ENCODE measurements at regions not wholly inside any gene's neighbourhood (a gene's known extent, or its start where the extent isn't known, plus 50 kb on each side); places are given as distances from the start of the nearest gene placed in this dataset.

DNA sequence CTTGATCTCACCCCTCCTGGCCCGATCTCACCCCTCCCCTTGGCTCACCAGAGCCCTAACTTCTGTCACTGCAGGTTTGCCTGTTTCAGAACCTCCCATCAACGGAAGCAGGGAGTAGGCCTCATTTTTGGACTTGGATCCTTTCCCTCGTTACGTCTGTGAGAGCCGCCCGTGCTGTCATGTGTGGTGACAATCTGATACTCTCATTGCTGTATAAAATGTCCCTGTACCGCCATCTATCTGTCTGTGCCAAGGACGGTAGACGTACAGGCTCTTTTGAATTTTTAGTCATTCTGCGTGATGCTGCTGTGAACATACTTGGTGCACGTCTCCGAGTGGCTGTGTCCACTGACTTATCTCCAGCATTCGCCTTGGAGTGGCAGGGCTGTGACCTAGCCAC lies 1163.1 kb downstream of the BRD1 start:
- DNase-seq = no peak

- peak; percentile 7 for DNase-seq
These were observed 1164.4 kb downstream of the BRD1 start for GRCh38 chr22:48663297-48663696.

DNA sequence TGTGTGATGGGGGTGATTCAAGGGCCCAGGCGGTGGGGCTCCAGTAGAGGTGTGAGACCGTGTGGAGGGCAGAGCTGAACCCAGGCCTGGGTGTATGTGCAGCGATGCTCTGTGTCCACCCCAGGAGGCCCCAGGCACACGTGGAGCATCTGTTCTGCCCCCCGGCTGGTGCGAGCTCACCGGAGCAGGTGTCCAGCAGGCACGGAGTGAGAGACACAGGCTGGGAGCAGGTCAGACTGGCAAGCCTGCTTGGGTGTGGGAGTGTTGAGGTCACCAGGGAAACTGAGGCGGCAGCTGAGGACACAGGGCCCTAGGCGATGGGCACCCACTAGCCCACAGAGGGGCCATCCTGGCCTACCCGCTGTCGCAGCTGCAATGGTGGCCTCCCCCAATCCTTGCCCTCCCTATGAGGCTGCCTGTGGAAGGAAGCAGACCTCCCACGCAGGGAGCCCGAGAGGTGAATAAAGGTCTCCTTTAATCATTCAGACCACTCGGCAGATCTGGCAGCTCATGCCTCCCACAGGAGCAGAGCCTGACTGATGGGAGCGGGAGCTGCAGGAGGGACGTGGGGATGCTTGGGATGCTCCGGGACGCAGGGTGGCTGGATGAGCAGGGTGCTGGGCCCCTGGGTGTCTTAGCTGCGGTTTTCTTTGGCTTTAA lies 1165.1 kb downstream of the BRD1 start:
- DNase-seq = no peak

GRCh38 chr22:48661984-48662383 lies 1165.7 kb downstream of the BRD1 start:
- no peak for DNase-seq

DNA sequence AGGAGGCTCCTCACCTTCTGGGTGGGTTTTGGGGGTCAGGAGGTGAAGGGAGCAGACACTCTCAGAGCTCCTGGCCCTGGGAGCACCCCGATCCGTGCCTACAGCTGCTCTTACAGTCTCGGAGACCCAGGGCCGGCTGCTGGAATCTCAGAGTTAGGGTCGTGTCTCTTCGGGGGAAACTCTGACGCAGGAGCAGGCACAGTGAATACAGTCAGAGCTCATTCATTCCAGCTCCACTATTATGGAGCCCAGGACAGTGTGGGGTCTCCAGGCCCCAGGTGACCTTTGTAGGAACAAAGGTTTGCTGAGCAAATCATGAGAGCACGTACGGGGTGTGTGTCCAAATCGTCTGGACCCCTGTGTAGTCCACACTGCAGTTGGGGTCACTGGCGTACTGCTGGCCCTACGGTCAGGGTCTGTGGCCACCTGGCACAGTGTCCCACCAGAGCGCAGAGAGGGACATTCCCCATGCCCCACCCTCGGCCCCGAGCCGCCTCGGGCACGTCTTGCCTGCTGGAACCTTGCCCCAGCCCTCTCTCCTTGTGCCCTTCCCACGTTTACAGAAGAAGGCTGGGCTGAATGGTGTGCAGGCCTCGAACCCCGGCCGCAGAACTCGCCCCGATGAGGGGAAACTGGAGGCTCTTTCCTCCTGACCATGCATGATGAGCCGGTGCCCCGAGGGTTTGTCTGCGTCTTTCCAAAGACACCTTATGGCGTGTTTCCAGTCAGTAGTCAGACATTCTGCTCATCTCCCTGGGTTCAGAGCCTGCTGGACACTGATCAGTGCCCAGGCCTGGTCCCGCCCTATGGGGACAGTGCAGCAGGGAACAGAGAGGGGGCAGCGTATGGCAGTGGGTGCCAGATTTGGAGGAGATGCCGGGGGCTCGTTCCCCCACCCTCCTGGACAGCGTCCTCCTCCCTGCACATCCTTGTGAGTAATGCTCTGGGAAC lies 1166.6 kb downstream of the BRD1 start:
- DNase-seq = no peak

- no peak for DNase-seq
These were observed 1167.4 kb downstream of the BRD1 start for GRCh38 chr22:48660104-48660789.

- DNase-seq = no peak
These were observed 1168.2 kb downstream of the BRD1 start for GRCh38 chr22:48659404-48659996.

DNA sequence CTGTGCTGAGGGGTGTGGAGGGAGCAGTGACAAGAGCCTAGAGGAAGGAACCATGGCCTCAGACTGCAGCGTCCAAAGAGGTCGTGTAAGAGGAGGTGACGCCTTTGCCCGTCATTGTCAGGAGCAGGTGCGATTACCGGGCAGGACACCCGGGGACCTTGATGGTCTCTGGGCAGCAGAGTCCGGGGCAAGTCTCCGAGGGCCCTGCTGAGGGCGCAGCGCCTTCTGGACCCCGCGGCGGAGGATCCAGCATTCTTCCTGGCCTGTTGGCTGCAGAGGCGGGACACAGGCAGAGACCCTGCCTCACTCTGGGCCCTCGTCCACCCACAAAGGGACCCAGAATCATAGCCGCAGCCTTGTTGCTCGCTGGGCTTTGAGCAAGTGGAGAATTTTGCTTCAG lies 1168.8 kb downstream of the BRD1 start:
- DNase-seq = no peak

- no peak for DNase-seq
These were observed 1169.4 kb downstream of the BRD1 start for GRCh38 chr22:48658246-48658645.

DNA sequence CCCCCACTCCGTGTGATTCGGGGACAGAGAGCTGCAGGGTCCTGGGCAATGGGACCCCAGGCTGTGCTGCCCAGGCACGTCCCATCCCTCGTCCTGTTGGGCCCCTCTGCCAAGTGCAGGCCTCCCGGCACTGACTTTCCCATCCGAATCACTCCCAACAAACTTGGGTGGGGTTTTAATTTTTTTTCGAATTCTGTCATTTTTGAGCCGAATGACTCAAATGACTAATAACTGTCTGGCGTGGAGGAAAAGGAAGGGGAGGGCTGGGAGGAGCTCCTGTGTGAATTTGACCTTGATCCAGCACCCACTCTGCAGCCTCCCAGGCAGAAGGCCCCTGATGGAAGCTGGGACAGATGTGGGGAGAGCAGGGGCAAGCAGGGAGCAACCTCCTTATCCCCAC lies 1173.2 kb downstream of the BRD1 start:
- DNase-seq = no peak

DNA sequence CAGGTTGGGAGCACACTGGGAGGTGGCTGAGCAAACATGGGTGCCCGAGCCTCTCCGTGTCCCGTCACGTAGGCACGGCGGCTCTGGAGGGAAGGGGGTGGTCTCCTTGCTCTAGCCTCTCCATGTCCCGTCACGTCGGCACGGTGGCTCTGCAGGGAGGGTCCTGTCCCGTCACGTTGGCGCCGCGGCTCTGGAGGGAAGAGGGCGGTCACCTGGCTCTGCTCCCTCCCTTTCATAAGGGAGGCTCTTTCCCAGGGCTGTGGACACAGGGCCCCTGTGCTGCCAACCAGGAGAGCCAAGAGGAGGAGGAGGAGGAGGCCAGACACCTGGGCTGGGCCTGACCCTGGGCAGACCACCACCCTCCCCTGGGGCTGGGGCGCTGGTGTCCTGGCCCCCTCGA lies 1173.7 kb downstream of the BRD1 start:
- DNase-seq = no peak

GRCh38 chr22:48653306-48653705 lies 1174.4 kb downstream of the BRD1 start:
- DNase-seq = no peak

DNA sequence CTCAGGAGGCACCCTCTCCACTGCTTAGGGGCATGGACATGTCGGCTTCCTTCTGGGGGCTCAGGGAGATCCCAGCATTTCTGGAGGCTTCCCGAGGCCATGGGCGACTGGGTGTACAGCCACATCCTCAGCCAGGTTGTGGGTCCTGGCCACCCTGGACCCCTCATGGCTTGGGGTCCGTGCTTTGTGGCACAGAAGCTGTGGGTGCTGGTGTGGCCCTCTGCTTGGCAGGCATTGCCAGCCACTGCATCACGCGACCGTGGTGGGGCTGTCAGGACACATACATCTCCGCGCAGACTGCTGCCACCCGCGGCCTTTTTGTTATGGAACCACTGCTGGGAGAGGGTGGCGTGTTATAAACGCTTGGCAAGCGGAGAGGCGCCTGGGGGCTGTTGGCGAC lies 1174.9 kb downstream of the BRD1 start:
- DNase-seq = no peak

DNA sequence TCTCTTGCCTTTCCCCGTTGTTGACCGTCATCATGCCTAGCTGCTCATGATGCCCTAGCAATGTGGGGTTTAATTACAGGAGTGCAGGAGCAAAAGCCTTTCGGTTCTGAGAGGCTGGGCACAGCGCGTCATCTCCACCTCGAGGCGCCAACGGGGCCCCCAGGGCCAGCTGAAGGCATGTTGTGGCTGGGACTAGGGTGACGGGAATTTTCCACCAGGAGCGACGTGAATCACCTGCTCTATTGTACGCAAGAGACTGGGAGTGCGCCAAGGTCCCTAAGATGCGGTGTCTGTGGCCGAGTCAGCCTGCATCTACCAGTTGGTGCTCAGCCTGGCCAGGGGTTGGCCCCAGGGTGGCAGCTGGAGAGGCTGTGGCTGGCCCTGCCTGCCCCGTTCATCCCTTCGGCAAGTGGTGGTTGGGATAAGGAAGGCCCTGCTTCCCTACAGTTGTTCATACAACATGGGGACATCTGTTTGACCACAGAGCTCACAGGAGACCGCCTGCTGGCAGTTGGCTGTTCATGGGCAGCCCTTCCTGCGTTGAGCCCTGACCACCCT lies 1175.6 kb downstream of the BRD1 start:
- no peak for DNase-seq

DNA sequence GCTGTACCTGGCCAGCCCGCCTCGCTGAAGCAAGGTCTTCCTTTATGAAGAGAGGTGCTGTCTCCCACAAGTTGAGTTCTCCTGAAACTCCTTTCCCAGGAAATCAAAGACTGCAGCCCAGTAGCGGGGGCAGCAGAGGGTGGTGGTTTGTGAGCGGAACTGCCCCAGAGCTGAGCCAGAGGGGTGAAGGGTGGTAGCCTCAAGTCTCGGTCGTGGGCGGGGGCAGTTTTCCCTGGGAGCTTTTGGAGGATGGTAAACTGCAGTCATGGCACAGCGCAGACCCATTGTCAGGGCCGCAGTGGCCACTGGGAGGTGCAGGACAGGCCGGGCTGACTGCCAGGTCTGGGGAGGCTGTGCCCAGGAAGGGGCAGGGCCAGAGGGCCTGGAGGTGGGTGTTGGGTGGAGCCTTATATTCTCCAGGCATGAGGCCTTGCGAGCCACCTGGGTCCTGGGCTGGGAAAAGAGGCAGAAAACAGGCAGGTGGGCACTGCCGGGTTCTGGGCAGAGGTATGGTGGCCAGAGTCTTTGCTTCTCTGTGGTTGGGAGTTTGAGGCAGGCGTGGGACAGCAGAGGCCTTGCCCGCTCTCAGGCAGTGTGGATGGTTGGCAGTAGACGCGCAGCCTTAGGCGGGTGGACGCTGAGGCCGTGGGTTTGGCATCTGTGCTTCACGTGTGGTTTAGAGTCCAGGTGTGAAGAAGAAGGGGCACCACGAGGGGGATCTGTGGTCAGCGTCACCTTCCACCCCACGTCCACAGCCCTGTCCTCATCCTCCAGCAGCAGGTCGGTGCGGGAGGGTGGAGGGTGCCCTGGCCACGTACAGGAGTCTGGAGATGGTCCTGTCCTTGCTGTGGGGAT lies 1176.4 kb downstream of the BRD1 start:
- DNase-seq = no peak

GRCh38 chr22:48650323-48651035 lies 1177.2 kb downstream of the BRD1 start:
- DNase-seq = no peak

DNA sequence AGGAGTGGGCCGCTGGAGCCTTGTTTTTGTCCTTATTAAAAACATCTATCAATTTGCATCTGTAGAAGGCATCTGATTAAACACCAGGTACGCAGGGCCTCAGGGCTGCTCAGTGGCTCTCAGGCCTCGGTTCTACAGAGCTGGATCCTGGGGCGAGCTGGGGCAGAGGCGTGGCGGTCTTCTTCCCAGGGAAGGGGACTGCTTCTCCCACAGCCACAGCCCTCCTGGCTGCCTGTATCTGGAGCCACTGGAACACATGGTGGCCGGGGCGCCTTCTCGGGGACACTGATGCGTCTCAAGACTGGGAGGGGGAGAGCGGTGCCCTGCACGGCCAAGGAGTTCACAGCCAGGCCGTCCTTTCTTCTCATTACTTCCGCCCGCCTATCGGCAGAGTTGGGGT lies 1178.2 kb downstream of the BRD1 start:
- DNase-seq = no peak

GRCh38 chr22:48649031-48649430 lies 1178.6 kb downstream of the BRD1 start:
- no peak for DNase-seq

GRCh38 chr22:48647606-48648515 lies 1179.8 kb downstream of the BRD1 start:
- no peak for DNase-seq

- DNase-seq = no peak
These were observed 1180.6 kb downstream of the BRD1 start for GRCh38 chr22:48647051-48647450.

Measured in inflammatory macrophage treated with lipopolysaccharide for 4 hours (primary cell).